ENCODE measurements at regions not wholly inside any gene's neighbourhood (a gene's known extent, or its start where the extent isn't known, plus 50 kb on each side); places are given as distances from the start of the nearest gene placed in this dataset.
A peak's percentile ranks its signal among the peaks of the same experiment; 100 is the strongest.

DNA sequence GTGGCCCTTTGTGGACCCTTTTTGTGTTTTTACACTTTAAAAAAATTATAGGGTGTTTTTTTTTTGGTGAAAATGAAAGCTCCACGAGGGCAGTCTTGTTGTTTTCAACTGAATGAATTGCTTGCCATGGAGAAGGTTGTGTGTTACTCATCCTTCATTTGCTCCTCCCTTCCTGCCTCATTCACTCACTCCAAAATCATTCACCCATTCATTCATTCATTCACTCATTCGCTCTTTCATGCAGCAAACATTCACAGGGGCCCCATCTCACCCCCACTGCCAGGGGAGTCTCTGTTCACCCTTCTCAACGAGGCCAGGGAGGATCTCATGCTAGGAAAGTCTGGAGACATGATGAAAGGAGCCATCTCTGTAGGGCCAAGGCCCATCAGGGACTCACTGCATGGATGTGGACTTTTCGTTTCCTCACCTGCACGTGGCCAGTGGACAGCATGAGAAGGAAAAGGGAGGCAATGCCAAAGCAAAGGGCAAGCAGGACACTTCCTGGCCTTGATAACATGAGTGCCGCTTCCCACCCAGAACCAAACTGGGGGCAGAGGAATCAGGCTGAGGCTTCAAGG is 62.8 kb upstream of the COL13A1 start:
- DNase-seq (ENCODE audit: low read depth) = no peak

GRCh38 chr10:69739634-69740033 is 62.1 kb upstream of the COL13A1 start:
- no peak for DNase-seq (ENCODE audit: low read depth)

GRCh38 chr10:69740126-69740525 is 61.6 kb upstream of the COL13A1 start:
- no peak for DNase-seq (ENCODE audit: low read depth)

- DNase-seq (ENCODE audit: low read depth) = no peak
These were observed 60.5 kb upstream of the COL13A1 start for GRCh38 chr10:69741252-69741651.

DNA sequence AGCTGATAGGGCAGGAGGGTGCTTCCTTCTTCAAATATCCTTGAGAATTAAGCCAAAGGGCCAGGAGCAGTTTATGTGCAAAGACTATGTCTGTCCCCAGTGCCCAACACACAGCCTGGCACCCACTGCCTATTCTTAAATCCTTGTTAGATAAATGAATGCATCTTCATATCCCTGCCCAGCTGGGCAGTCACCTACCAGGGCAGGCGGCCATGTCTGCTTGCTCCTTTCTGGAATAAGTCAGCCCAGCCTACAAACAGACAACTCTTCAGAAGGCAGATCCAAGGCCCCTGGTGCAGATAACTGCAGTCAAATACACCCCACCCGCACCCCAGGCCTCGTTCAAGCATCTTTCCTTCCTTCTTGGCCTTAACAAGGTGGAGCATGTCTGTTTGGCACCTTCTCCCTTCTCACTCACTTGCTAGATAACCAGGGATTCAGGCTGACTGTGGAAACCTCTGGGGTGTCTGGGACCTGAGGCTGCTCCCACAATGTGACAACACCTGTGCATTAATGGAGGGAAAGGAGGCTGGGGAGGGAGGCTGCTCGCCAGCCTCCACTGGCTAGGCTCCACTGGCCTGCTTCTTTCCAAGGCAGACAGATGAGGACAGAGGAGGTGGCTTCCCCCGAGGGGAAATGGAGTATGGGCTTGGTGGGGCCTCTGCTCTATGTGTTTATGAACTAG is 59.9 kb upstream of the COL13A1 start:
- DNase-seq (ENCODE audit: low read depth) = no peak

DNA sequence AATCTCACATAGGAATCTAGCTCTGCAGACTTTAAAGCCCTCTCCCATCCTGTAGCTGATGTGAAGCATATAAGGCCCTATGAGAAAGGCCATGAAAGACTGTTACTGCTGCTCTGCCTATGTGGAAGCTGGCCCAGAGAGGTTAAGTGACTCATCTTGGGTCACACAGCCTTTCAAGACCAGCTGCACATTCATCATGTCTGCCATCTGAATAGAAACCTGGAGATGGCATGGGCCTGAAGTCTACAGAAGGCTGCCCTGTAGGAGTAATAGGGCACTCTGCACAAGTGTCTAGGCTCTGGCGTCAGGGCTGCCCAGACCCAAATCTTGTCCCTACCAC is 59.4 kb upstream of the COL13A1 start:
- DNase-seq (ENCODE audit: low read depth) = no peak

GRCh38 chr10:69742928-69743602 is 58.6 kb upstream of the COL13A1 start:
- no peak for DNase-seq (ENCODE audit: low read depth)

DNA sequence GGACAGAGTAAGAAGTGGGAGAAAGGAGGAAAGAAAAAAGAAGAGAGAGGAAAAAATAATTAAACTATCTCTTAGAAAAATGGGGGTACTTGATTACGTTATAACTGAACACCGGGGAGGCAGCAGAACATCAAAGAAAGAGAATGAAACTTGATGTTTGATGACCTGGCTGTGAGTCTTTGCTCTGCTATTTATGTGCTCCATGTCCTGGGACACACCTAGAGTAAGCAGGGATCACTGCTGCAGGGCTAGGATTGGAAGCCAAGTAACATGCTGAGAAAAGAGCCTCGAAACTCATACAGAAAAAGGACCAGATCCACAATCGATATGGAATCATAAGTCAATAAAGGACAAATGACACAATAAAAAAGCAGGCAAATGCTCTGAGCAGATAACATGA is 56.7 kb upstream of the COL13A1 start:
- DNase-seq (ENCODE audit: low read depth) = no peak

GRCh38 chr10:69745698-69746097 is 56.0 kb upstream of the COL13A1 start:
- no peak for DNase-seq (ENCODE audit: low read depth)

DNA sequence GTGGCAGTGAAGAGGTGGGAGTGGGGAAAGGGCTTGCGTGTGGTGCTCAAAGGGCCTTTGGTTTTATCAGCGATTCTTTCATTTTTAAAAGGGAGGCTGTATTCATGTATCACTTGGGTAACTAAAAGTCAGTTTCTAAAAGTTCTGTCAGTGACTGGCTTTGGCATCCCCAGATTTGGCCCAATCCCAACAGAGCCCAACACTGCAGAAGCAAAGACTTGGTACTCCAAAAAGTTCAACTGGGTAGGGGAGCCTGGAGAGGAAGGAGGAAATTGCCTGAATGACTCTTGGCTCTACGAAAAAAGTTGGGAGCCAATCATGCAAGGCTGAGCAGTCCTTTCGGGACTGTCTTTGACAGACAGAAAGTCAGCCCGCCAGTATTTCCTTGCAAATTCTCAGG is 54.5 kb upstream of the COL13A1 start:
- DNase-seq (ENCODE audit: low read depth) = no peak

DNA sequence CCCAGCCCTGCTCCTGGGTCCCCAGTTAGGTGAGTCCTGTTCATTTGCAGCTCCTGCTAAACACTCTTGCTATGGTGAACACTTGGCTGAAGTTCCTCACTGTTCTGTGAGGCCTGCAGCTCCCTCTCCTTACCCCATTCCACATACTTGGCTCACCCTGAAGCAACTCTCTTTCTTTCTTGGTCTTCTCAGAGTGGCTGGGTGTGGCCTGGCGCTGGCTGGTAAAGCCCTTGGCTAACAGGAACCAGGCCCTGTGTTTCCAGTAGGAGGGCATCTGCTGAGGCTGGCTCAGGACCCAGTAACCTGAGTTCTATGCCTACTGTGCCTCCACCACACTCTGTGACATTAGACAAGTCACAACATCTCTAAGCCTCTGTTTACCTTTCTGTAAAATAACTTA is 53.1 kb upstream of the COL13A1 start:
- no peak for DNase-seq (ENCODE audit: low read depth)

DNA sequence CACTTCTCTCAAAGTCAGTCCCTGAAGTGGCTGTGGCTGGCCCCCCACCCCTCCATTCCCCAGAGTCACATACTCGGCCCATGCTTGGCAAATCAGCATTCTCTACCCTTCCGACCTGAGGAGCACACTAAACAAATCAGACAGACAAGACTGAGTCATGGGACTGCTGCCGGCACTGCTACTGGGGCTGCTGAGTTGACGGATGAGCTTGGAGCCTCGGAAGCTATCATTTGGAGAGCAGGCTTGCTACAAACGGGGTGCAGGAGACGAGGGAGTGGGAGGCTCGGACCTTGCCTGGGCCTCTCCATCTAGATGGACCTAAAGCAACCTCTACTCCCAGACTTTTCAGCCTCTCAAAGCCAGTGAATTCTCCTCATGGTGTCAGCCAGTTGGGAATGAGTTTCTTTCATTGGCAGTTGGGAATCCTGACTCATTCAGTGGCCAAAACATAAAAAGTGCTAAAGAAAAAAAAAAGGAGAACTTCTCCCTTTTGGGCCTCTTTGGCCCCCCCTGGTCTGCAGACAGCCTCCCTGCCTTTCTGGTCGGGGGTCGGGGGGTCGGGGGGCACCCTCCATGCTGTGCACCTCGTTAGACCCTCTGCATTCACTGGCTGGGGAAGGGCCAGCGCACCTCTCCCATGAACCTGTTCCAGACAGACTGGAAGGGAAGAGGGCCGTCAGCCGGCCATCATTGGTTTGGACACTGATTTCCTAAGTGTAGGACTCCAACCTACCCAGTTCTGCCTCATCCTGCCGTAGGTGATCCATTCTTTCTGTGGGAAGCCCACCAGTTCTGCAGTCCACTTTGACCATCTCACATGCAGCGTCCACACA is 52.3 kb upstream of the COL13A1 start:
- peak; percentile 48 for DNase-seq (ENCODE audit: low read depth)

GRCh38 chr10:69750011-69750373 is 51.7 kb upstream of the COL13A1 start:
- DNase-seq (ENCODE audit: low read depth) = no peak

GRCh38 chr10:69750725-69751124 is 51.0 kb upstream of the COL13A1 start:
- DNase-seq (ENCODE audit: low read depth) = no peak

DNA sequence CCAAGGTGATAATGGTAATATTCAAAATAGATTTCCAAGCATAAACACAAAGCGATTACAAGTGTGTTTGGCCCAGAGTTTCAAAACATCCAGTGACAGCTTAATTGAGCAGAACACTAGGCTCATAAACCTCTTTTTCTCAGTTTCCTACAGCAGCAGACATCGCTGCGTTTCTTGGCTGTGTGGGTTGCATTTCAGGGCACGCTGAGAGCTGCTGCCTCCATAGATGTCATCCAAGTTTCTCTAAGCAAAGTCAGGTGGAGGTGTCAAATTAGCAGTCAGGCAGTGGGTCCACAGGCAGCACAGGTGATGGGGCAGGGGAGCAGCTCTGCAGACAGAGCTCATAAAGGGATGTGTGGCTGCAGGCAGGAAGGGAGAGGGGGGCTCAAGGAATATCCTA is 50.5 kb upstream of the COL13A1 start:
- DNase-seq (ENCODE audit: low read depth) = no peak

Measured in HT1080 (cell line).